Keratinocyte (primary cell): ENCODE measurements at regions not wholly inside any gene's neighbourhood (a gene's known extent, or its start where the extent isn't known, plus 50 kb on each side); places are given as distances from the start of the nearest gene placed in this dataset.

ENCODE experiments used
- DNase-seq: peaks from one replicate; pipeline ENCODE4 v3.0.0-alpha.2; 2011; ENCODE audit warnings: low read depth, missing footprints, low spot score
- FAIRE-seq: peaks from 2 replicates; lab custom pipeline; 2011; peaks lifted over from hg19 to GRCh38; lab: Jason Lieb, UNC
- H2AFZ ChIP-seq: 2 replicates; pipeline ENCODE4 v1.6.0; 2012; ENCODE audit warnings: low read length, control low read depth, inconsistent platforms; ENCODE audit not compliant: control insufficient read depth
- H3K27ac ChIP-seq: 2 replicates; pipeline ENCODE4 v1.5.1; 2011; ENCODE audit warnings: low read length; ENCODE audit not compliant: control insufficient read depth, insufficient read depth
- H3K27me3 ChIP-seq: 3 replicates; pipeline ENCODE4 v1.6.0; 2011; ENCODE audit warnings: low read length; ENCODE audit not compliant: control insufficient read depth, insufficient read depth; ENCODE audit errors: extremely low read depth
- H3K36me3 ChIP-seq, 2 experiments: 2 replicates in 1 of 2; 3 replicates in 1 of 2; pipeline ENCODE4 v1.5.1; 2011; ENCODE audit warnings: low read length in 2 of 2, mild to moderate bottlenecking in 1 of 2; ENCODE audit not compliant: control insufficient read depth in 2 of 2, insufficient read depth in 2 of 2; ENCODE audit errors: extremely low read depth in 1 of 2
- H3K4me1 ChIP-seq: 3 replicates; pipeline ENCODE4 v1.5.1; 2011; ENCODE audit warnings: low read length; ENCODE audit not compliant: control insufficient read depth, insufficient read depth; ENCODE audit errors: extremely low read depth
- H3K4me2 ChIP-seq: 3 replicates; pipeline ENCODE4 v1.6.0; 2011; ENCODE audit warnings: low read depth, low read length; ENCODE audit not compliant: control insufficient read depth, insufficient read depth; ENCODE audit errors: extremely low read depth
- H3K4me3 ChIP-seq, 3 experiments: fragments of 200-600 bp in 1 of 3; sonication (generic) in 1 of 3; 2 replicates in 2 of 3; 3 replicates in 1 of 3; pipeline ENCODE4 v1.5.1; 2011 to 2016; ENCODE audit warnings: low read length in 3 of 3, mild to moderate bottlenecking in 3 of 3, control low read depth in 2 of 3, inconsistent platforms in 1 of 3, low read depth in 1 of 3, mixed read lengths in 1 of 3, mixed run types in 1 of 3, moderate library complexity in 1 of 3; ENCODE audit not compliant: control insufficient read depth in 2 of 3, insufficient read depth in 2 of 3; ENCODE audit errors: extremely low read depth in 1 of 3
- H3K79me2 ChIP-seq: 2 replicates; pipeline ENCODE4 v1.6.0; 2012; ENCODE audit warnings: low read length; ENCODE audit not compliant: control insufficient read depth, insufficient read depth
- H3K9ac ChIP-seq: 3 replicates; pipeline ENCODE4 v1.6.0; 2011; ENCODE audit warnings: low read length; ENCODE audit not compliant: control insufficient read depth, insufficient read depth; ENCODE audit errors: extremely low read depth
- H3K9me1 ChIP-seq: 3 replicates; pipeline ENCODE4 v1.6.0; 2011; ENCODE audit warnings: low read length; ENCODE audit not compliant: control insufficient read depth, insufficient read depth; ENCODE audit errors: extremely low read depth
- H3K9me3 ChIP-seq: 2 replicates; pipeline ENCODE4 v1.5.1; 2012; ENCODE audit warnings: low read depth, low read length; ENCODE audit not compliant: control insufficient read depth
- H4K20me1 ChIP-seq: 3 replicates; pipeline ENCODE4 v1.6.0; 2011; ENCODE audit warnings: low read length; ENCODE audit not compliant: control insufficient read depth, insufficient read depth; ENCODE audit errors: extremely low read depth
- EZH2 ChIP-seq: IDR thresholded peaks from one replicate; pipeline ENCODE4 v1.6.1; 2012; ENCODE audit warnings: inconsistent platforms, mild to moderate bottlenecking, low read length, moderate library complexity
- dilution Hi-C: fragments of 300-500 bp; cut with MboI; formaldehyde crosslinking; loops from one replicate; pipeline ENCODE4 v1.7.0; 2020; ENCODE audit warnings: low sequenced_read_pairs; ENCODE audit not compliant: extremely low pct_ligation_motif_present
- TF ChIP-seq, protein P1 (sequence below), 3 experiments: IDR thresholded peaks in 1 of 3; conservative IDR thresholded peaks in 1 of 3; optimal IDR thresholded peaks in 1 of 3; 2 replicates in 2 of 3; 3 replicates in 1 of 3; pipeline versions ENCODE3 to v1.5.1; 2011; ENCODE audit warnings: low read length in 3 of 3, mild to moderate bottlenecking in 3 of 3, moderate library complexity in 2 of 3, control low read depth in 1 of 3, inconsistent platforms in 1 of 3; ENCODE audit not compliant: insufficient read depth in 2 of 3; ENCODE audit errors: extremely low read depth in 1 of 3

- Histone ChIP-seq H3K4me3 (no peak overlapping the region), H3K27me3 (no peaks in the 10 kb centered on the region), H2AFZ (no peak overlapping the region), H3K27ac (no peak overlapping the region), H3K9ac (no peak overlapping the region), H3K9me1 (no peaks in the 10 kb centered on the region), H3K79me2 (no peaks in the 10 kb centered on the region), H3K4me1 (peaks cover 25% of the 10 kb centered on the region), H3K9me3 (no peaks in the 10 kb centered on the region), H4K20me1 (no peaks in the 10 kb centered on the region), H3K36me3 (no peaks in the 10 kb centered on the region), H3K4me2 (no peak overlapping the region)
- no peak for DNase-seq
- FAIRE-seq = no peak
- TF ChIP-seq EZH2 = no peak
- TF ChIP-seq, protein P1, sequence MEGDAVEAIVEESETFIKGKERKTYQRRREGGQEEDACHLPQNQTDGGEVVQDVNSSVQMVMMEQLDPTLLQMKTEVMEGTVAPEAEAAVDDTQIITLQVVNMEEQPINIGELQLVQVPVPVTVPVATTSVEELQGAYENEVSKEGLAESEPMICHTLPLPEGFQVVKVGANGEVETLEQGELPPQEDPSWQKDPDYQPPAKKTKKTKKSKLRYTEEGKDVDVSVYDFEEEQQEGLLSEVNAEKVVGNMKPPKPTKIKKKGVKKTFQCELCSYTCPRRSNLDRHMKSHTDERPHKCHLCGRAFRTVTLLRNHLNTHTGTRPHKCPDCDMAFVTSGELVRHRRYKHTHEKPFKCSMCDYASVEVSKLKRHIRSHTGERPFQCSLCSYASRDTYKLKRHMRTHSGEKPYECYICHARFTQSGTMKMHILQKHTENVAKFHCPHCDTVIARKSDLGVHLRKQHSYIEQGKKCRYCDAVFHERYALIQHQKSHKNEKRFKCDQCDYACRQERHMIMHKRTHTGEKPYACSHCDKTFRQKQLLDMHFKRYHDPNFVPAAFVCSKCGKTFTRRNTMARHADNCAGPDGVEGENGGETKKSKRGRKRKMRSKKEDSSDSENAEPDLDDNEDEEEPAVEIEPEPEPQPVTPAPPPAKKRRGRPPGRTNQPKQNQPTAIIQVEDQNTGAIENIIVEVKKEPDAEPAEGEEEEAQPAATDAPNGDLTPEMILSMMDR (optimal IDR thresholded peaks at IDR 0.05 in 1 of 3, IDR thresholded peaks at IDR 0.05 in 1 of 3, conservative IDR thresholded peaks at IDR 0.05 in 1 of 3; ENCODE audit: extremely low read depth in 1 of 3, insufficient read depth in 2 of 3, low read length in 3 of 3) = no peak
- dilution Hi-C loops = no loop called here
Measured at GRCh38 chr3:56878074-56878473, 76.3 kb upstream of the ARHGEF3 start.

GRCh38 chr3:56876916-56877315, 75.2 kb upstream of the ARHGEF3 start:
- no peaks in the 10 kb centered on the region for H3K36me3 ChIP-seq
- no peak overlapping the region for H3K4me3 ChIP-seq
- FAIRE-seq = no peak
- H3K9me3 ChIP-seq = no peaks in the 10 kb centered on the region
- no peaks in the 10 kb centered on the region for H3K9me1 ChIP-seq
- H3K4me1 ChIP-seq = peaks cover 25% of the 10 kb centered on the region
- H3K27me3 ChIP-seq = no peaks in the 10 kb centered on the region
- H3K79me2 ChIP-seq = no peaks in the 10 kb centered on the region
- H4K20me1 ChIP-seq = no peaks in the 10 kb centered on the region
- no peak overlapping the region for H2AFZ ChIP-seq
- TF ChIP-seq, protein P1 (optimal IDR thresholded peaks at IDR 0.05 in 1 of 3, IDR thresholded peaks at IDR 0.05 in 1 of 3, conservative IDR thresholded peaks at IDR 0.05 in 1 of 3; ENCODE audit: extremely low read depth in 1 of 3, insufficient read depth in 2 of 3, low read length in 3 of 3) = no peak
- no peak for TF ChIP-seq EZH2
- dilution Hi-C loops = no loop called here
- no peak for DNase-seq
- no peak overlapping the region for H3K9ac ChIP-seq
- H3K27ac ChIP-seq = no peak overlapping the region
- H3K4me2 ChIP-seq = no peak overlapping the region
